Smooth muscle cell of the brain vasculature (primary cell): ENCODE measurements at regions not wholly inside any gene's neighbourhood (a gene's known extent, or its start where the extent isn't known, plus 50 kb on each side); places are given as distances from the start of the nearest gene placed in this dataset.
A peak's percentile ranks its signal among the peaks of the same experiment; 100 is the strongest.
"Not testable (repeated sequence)": the region's sequence is repeated elsewhere in the genome, so short reads cannot be mapped to it uniquely, and the experiment has no call there.

Experiments used
- DNase-seq: peaks from one replicate; pipeline ENCODE4 v3.0.0-alpha.2; 2012; ENCODE audit warnings: low read depth, low spot score

DNA sequence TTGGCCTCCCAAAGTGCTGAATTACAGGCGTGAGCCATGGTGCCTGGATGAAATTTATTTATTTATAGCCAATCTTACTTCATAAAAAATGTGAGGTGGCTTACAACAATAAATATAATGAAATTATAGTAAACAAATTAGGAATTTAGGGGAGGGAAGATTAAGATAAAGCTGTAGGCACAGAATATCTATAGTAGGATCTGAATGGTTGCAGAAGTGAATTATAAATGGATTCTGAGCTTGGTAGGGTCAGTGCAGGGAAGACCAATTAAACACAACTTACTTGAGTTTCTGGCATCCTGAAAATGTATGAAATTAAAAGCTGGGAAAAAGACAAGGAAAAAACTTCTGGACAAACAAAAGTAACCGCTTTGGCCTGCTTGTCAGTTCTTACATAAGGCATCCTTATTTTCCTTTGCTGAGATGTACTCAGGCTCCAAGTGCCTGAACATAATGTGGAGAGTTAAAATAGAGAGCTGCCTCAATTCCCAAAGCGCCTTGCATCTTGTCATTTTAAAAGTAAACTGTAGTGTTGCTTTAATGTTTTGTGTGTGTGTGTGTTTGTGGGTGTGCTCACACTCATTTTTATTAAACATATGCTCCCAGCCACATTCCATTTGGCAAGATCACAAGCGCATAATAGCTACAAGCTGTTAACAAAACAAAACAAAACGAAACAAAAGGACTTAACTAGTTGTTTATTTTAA, 247.3 kb downstream of the S1PR1 start:
- DNase-seq, result no peak

DNA sequence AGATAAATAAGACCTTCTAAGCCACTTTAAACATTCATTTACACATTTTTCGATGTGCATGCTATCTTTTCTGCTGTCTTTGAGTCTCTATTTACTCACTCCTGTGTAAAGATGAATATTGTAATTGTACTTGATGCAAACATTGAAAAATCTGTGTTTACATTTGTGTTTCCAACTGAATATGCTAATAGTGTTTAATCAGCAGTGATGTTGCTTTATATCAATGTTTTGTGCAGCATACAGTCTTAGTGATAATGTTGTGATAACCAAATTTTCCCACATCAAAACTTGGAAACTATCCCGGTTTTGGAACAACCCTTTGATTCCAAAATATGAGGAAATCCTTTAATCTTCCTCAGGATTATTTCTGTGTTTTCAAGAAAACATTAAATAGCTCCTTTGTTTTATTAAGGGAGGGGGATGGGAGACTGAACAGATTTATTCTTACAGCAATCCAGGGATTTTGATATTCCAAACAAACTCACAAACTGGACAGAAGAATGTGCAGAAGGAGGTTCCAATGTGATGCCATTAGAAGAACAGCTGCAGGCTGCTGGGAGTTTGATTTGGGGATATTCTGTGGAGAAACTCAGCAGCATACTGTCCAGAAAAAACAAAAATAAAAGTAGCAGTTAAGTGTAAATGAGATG, 248.0 kb downstream of the S1PR1 start:
- DNase-seq, result no peak

DNA sequence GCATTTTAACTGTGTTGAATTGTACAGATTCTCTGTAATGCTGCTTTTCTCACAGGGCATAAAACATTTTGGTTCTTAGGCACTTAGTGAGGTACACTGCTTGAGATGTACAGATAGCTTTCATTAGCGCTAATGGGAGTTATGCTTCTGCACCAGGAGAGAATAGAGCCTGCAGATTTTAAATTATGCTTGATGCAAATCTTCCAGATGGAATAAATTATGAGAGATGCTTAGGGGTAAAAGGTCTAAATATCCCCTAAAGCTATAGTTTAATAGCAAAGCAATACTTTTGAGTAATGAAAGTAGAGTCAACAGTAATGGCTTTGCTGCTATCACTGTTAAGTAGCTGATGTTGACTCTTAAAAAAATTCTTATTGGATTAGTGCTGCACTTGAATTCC, 248.9 kb downstream of the S1PR1 start:
- no peak for DNase-seq

DNA sequence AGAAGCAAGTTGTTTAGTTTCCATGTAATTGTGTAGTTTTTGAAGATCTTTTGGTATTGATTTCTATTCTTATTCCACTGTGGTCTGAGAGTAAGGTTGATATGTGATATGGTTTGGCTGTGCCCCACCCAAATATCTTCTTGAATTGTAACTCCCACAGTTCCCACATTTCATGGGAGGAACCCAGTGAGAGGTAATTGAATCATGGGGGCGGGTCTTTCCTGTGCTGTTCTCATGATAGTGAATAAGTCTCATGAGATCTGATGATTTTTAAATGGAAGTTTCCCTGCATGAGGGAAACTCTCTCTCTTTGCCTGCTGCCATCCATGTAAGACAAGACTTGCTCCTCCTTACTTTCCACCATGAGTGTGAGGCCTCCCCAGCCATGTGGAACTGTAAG, 255.3 kb downstream of the S1PR1 start:
- not testable (repeated sequence) for DNase-seq

DNA sequence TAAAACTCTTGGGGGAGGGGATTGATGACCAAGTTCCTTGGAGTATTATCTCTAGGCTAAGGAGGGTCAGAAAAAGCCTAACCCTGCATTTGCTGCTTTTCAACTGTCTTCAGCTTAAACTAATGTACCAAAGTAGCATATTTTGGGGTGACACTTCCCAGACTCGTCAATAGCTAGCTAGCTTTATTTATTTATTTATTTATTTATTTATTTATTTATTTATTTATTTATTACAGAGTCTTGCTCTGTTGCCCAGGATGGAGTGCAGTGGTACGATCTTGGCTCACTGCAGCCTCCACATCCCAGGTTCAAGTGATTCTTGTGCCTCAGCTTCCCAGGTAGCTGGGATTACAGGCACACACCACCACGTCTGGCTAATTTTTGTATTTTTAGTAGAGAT, 257.1 kb downstream of the S1PR1 start:
- not testable (repeated sequence) for DNase-seq

DNA sequence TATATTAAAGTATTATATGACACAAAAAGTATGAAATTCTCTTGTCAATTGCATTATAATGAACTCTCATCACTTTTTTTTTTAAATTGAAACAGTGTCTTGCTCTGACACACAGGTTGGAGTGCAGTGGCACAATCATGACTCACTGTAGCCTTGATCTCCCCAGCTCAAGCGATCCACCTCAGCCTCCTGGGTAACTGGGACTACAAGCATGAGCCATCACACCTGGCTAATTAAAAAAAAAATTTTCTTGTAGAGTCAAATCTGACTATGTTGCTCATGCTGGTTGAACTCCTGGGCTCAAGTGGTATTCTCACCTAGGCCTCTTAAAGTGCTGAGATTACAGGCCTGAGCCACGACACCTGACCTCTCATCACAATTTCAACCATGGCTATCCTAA, 259.3 kb downstream of the S1PR1 start:
- no peak for DNase-seq

DNA sequence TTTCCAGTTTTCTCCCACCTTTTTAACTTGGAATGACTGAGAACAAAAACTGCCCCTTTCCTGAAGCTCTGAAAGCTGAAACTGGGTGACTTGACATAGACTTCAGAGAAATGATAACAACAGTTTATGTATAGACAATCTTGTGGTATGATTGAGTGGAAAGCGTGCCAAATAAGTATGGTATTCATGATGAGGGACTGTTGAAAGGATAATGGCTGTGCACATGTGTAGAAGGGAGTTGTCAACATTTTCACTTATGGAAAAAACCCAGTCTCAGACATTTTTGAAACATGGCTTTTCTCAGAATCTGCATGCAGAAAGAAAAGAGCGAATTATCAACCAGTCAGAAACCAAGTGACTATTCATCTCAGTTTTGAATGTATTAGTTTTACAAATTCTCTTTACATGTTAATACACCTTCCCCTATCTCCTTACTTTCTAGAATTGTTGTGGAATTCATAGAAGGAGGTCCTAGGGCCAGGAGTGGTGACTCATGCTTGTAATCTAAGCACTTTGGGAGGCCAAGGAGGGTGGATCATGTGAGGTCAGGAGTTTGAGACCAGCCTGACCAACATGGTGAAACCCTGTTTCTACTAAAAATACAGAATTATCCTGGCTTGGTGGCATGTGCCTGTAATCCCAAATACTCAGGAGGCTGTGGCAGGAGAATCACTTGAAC, 261.2 kb downstream of the S1PR1 start:
- DNase-seq, result no peak

DNA sequence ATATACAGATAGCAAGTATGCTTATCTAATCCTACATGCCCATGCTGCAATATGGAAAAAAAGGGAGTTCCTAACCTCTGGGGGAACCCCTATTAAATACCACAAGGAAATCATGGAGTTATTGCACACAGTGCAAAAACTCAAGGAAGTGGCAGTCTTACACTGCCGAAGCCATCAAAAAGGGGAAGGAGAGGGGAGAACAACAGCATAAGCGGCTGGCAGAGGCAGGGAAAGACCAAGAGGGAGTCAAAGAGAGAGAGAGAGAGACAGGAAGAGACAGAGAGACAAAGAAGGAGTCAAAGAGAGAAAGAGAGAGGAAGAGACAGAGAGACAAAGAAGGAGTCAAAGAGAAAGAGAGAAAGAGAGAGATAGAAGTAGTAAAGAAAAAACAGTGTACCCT, 267.3 kb downstream of the S1PR1 start:
- DNase-seq, result not testable (repeated sequence)

DNA sequence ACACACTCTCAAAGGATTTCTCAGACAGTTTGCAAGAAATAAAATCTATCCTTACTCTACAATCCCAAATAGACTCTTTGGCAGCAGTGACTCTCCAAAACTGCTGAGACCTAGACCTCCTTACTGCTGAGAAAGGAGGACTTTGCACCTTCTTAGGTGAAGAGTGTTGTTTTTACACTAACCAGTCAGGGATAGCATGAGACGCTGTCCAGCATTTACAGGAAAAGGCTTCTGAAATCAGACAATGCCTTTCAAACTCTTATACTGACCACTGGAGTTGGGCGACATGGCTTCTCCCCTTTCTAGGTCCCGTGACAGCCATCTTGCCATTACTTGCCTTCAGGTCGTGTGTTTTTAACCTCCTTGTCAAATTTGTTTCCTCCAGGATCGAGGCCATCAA, 268.4 kb downstream of the S1PR1 start:
- not testable (repeated sequence) for DNase-seq

DNA sequence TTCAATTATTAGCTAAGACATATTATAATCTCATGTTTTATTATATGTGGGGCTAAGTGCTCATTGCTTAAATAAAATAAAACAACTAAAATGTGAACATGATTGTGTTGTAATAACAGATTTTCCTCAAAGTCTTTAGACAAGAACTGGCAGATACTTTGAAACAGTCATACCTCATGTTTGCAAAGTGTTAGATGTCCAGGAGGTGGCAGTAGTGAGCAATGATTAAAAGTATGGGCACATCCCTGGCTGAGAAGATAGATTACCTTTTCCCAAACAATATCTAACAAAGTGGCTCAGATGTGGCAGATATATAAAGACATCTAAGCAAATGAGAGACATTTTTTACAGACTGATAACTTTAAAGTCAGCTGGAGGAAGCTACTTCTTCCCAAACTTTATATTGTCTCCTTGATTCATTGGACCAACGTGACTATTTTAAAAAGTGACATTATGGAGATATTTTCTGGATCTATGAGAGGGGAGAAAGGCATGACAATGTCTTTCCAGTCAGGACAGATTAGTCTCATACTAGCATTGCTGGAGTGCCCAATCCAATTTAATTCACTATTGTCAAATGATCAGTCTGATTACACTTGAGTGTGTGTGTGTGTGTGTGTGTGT, 269.8 kb downstream of the S1PR1 start:
- peak; percentile 13 for DNase-seq

DNA sequence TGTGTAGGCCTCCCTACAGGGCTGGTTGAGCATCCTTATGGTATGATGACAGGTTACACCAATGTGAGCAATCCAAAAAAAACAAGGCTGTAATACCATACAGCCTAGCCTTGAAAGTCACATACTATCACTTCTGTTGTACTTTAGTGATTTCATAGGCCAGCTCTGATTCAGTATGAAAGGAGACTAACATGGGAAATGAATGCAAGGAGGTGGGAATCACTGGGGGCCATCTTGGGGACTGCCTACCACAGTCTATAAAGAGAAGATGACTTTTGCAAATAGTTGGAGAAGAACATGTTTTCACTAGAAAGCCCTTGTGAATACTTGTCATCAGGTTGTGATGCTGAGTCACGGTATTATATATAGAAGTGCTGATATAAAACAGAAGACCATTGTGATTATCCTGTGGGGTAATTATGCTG, 270.7 kb downstream of the S1PR1 start:
- no peak for DNase-seq

DNA sequence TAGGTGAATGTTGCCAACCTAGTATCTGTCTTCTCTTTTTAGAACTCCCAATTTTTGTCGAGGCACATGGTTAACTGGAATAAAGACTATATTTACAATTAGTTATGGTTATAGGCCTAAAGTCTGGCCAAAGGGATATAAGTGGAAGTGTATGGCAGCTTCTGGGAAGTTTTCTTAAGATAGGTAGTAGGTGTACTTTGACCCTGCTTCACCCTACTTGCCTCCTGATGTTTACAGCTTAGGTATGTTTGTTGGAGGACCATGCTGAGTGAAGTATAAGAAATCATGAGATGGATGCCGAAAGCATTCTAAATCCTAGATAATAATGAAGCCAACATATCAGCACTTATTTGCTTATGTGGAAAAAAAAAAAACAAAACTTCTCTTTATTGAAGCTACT, 272.1 kb downstream of the S1PR1 start:
- no peak for DNase-seq

DNA sequence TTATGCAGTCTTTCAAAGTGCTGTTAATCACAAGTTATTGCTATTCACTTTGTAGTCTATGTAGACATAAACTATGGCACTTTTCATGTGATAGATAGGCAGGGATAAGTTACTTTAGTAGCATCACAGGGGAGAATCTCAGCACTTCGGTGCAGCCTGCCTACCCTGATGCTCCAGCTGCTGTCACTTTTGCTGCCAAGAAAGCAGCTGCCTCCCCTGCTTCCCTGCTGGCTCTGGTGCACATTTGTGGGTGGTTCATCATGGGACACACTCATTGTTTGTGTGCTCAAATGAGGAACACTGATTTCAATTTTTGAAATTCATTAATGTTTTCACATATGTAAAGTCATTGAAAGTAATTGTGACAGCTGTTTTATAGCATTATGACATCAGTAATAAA, 272.6 kb downstream of the S1PR1 start:
- no peak for DNase-seq

DNA sequence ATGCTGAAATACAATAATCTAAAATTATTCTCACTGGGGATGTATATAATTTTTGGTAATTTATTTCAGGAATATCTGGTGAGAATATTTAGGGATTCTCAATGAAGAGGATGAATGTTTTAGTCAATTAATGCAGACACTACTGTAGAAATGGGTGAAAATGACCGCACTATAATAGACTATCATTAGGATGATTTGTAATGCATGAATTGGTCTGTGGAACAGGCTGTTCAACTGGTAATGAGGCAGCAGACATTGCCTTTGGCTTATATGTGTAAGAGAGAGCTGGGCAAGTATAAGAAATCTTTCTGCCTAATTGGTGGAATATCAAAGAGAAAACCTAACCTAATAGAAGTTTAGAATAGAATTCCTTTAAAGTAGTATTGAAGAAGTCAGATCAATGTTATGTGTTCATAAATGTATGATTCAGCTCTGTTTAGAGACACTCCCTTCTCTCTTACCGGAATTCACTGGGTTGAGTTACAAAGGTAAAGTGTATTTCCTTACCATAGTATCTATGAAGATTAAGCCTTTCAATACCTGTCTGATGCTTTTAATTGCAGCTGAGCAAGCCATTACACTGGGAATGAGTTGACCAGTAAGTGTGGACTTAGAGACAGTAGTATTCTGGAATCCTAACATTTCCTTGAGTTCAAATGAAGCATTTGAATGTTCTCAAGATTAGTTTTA, 274.5 kb downstream of the S1PR1 start:
- no peak for DNase-seq

DNA sequence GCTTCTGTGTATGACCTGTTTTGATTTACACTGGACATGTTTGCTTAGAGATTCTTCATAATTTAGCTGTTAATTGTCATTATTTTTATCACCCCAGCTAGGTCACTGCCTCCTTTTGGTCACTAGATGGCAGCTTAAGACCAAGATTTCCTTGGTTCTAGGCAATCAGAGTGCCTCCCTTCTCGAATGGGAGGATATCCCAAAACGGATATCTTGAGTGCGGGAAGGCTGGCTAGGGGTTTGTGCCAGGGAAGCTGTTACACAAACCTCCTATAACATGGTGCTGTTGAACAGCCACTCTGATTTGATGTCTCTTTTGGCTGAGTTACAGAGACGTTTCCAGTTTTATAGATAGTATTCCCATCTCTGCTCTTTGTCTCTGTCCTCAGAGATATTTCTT, 283.5 kb downstream of the S1PR1 start:
- DNase-seq, result peak; percentile 3

DNA sequence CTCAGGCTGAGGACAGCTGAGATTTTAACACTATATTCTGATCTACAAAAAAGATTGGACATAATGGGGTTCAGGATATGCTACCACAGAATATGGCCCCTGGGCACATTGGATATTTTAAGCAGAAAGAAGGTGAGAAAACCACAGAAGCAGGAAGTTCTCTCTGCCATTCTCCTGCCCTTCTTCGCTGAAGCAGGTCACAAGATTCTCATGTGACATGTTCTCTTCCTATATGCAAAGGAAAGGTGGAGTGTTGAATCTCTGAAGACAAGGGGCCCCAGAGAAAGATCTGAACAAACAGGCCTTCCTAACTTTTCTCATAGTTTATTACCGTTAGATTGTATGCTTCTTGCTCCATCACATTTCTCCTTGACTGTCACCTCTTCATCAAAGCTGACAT, 285.7 kb downstream of the S1PR1 start:
- no peak for DNase-seq

DNA sequence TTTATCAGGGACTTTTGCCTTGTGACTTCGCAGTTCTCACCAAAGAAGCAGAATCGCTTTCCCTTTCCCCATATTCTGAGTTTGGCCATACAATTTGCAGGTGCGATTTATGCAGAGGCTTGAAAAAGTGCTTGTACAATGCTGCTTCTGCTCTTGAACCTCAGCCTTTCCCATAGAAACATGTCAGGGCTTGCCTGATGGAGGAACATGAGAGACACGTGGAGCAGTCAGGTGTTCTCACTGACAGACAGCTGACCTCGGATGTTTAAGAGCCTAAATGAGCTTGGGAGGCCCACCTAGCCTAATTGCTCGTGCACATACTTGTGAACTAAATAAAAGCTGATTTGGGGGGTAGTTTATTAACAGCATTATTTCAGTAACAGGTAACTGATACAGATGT, 290.0 kb downstream of the S1PR1 start:
- no peak for DNase-seq

DNA sequence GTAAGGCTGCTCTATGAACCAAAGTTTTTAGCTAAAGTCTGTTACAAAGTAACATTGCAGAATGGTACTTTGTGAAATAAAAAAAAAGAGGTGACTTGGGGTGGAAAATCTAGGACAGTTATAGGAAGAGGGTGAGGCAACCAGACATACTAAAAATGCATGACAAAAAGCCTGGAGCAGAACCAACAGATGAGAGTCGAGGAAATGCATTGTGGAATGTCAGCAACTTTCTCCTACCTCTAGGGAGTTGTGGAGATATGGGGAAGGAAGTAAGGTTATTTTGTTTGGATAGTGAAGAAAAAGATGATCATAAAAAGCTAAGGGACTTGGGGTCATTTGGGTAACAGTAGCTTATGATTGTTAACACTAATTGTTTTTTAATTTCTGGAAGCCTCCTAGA, 295.6 kb downstream of the S1PR1 start:
- DNase-seq, result no peak

DNA sequence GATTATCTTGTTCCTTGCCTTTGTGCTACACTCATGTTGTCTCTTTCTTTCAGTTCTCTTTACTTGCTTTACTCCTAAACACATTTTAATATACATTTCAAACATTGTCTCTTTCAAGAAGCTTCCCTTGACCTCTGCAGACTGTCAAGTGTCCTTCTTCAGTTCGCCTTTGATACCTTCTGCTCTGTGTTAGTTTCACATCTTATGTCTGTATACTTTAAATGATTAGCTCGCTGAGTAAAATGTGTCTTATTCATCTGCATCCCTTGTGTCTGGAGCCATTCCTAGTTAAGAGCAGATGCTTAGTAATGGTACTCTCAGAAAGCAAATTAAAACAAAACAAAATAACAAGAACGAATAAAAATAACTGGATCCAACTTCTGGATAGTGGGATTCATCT, 303.3 kb downstream of the S1PR1 start:
- no peak for DNase-seq

DNA sequence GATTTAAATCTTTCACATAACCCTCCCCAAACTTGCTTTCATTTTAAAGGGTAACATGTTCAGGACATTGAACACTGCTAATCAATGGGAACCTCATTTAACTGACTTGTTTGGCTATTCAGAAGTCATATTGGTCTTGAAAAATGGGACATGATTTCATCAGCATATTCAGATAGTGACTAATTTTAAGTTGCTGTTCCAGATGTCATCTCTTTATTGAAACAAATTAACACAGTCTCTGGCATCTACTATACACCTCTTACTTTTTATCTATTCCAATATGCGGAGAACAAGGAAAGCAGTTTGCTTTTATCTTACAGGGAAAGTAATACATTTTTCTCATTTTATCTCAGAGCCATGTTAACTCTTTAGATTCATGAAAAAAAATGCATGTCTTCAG, 310.1 kb downstream of the S1PR1 start:
- no peak for DNase-seq

DNA sequence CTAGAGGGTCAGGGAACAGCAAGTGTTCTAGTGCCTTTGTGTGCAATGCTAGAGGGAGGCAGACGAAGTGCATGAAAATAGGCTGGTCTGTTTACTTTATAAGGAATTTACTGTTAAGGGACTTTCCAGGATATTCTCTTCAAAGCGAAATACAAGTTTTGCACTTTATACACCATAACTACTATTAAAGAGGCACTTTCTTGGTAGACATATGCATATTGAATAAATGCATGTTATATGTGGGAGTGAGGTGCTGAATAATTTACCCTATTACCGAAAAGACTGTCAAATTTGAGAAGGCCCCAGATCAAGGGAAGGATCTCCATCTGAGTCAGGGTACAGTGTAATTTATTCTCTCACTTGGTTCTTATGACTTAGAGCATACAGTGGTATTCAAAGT, 310.5 kb downstream of the S1PR1 start:
- no peak for DNase-seq

DNA sequence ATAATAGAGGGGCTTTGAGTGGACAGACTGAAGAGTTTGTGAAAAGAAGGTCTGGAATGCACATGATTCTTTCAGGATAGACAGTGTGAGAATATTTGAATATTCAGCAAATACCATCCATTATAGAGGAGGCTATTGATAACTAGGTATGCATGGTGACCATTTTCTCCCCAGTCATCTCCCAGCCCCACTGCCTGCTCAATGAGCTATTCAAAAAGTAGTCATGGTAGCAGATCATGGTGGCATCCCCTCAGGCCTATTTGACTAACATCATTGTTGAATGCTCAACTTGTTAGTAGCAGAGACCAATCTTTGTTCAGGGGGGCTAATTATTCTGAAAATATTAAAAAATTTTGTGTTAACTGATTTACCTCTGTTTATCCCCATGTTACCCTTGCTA, 311.6 kb downstream of the S1PR1 start:
- no peak for DNase-seq
